ENCODE measurements at regions not wholly inside any gene's neighbourhood (a gene's known extent, or its start where the extent isn't known, plus 50 kb on each side); places are given as distances from the start of the nearest gene placed in this dataset.

DNA sequence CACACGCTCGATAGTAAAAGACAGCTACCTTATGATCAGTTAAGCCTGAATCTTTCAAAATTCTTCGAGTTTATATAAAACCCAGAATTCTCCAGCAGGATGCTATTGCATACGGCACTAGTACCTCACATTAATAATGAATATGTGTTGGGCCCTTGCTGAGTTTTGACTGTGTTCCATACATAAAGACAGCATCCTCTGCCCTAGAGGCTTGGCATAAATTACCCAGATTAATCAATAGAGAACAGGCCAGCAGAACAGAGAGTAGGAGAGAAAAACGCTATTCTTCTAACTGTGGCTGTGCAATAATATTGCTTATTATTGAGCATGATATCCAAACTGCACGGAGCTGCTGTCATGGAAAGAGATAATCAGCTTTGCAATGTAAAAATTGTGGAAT is 194.3 kb downstream of the SOX11 start:
- Mint-ChIP-seq H3K4me3 (no peak overlapping the region), H3K27ac (no peak overlapping the region), H3K27me3 (no peaks in the 10 kb centered on the region), H3K36me3 (ENCODE audit: low read depth) (no peaks in the 10 kb centered on the region), H3K9me3 (no peaks in the 10 kb centered on the region), H3K4me1 (no peaks in the 10 kb centered on the region)
- POLR2A ChIA-PET = no interaction called here
- intact Hi-C loops (cut with micrococcal nuclease) = no loop called here
- ATAC-seq (ENCODE audit: low read depth) (no peak), DNase-seq (no peak)
- CTCF ChIA-PET = no interaction called here
- TF ChIP-seq, protein P1, sequence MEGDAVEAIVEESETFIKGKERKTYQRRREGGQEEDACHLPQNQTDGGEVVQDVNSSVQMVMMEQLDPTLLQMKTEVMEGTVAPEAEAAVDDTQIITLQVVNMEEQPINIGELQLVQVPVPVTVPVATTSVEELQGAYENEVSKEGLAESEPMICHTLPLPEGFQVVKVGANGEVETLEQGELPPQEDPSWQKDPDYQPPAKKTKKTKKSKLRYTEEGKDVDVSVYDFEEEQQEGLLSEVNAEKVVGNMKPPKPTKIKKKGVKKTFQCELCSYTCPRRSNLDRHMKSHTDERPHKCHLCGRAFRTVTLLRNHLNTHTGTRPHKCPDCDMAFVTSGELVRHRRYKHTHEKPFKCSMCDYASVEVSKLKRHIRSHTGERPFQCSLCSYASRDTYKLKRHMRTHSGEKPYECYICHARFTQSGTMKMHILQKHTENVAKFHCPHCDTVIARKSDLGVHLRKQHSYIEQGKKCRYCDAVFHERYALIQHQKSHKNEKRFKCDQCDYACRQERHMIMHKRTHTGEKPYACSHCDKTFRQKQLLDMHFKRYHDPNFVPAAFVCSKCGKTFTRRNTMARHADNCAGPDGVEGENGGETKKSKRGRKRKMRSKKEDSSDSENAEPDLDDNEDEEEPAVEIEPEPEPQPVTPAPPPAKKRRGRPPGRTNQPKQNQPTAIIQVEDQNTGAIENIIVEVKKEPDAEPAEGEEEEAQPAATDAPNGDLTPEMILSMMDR (IDR thresholded peaks at IDR 0.05) = no peak

DNA sequence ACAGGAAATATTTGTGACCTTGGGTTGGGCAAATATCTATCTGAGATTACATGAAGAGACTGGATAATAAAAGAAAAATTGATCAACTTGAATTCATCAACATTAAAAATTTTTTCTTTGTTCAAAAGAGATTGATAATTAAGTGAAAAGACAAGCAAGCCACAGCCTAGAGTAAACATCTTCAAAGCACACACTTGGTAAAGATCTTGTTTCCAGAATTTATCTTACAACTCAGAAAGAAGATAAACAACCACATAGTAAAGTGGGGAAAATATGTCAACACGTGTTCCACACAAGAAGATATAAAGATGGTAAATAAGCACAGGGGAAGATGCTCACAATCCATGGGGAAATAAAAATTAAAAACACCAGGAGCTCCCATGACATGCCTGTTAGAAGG is 195.9 kb downstream of the SOX11 start:
- Mint-ChIP-seq H3K27me3 (no peaks in the 10 kb centered on the region), H3K4me1 (no peaks in the 10 kb centered on the region), H3K27ac (no peak overlapping the region), H3K4me3 (no peak overlapping the region), H3K36me3 (ENCODE audit: low read depth) (no peaks in the 10 kb centered on the region), H3K9me3 (no peaks in the 10 kb centered on the region)
- no peak for ATAC-seq (ENCODE audit: low read depth)
- DNase-seq = no peak
- intact Hi-C loops (cut with micrococcal nuclease) = no loop called here
- POLR2A ChIA-PET = no interaction called here
- CTCF ChIA-PET = no interaction called here
- TF ChIP-seq, protein P1 (IDR thresholded peaks at IDR 0.05) = no peak

DNA sequence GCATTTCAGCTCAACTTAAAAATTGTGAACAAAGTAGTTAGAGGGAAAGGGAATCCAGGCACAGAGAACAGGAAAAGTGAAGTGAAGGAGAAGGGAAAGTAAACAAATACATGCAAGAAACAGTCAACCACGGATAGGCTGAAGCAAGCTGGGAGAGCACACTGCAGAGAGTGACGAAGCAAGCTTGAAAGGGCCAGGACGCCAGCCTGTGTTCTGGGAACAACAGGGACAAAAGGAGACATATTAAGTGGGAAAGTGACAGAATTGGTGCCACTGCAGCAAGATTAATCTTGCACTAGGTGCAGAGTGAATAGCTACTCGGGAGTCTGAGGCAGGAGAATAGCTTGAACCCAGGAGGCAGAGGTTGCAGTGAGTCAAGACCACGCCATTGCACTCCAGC is 197.3 kb downstream of the SOX11 start:
- Mint-ChIP-seq H3K4me3 (no peak overlapping the region), H3K27me3 (no peaks in the 10 kb centered on the region), H3K4me1 (no peaks in the 10 kb centered on the region), H3K27ac (no peak overlapping the region), H3K9me3 (no peaks in the 10 kb centered on the region), H3K36me3 (ENCODE audit: low read depth) (no peaks in the 10 kb centered on the region)
- no peak for DNase-seq
- ATAC-seq (ENCODE audit: low read depth) = no peak
- ChIA-PET CTCF (no interaction called here), POLR2A (no interaction called here)
- intact Hi-C loops (cut with micrococcal nuclease) = no loop called here
- TF ChIP-seq, protein P1 (IDR thresholded peaks at IDR 0.05) = no peak

DNA sequence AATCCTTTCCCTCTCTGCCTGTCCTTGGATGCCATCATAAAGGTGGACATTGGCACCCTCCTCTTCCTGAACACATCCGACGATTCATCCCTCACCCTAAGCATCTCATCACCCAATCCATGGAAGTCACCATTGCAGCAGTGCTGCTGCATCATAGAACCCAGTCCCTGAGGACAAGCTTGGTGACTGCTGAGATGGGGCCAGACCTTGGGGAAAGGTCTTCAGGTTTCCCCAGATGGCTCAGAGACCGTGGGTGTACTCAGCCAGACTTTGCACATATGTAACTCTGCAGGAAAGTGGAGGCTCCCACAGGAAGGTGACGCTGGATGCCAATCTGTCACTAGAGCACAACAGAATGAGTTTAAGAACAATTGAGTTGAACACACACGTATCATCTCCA is 202.2 kb downstream of the SOX11 start:
- Mint-ChIP-seq H3K4me1 (no peaks in the 10 kb centered on the region), H3K36me3 (ENCODE audit: low read depth) (no peaks in the 10 kb centered on the region), H3K9me3 (no peaks in the 10 kb centered on the region), H3K4me3 (no peak overlapping the region), H3K27me3 (no peaks in the 10 kb centered on the region), H3K27ac (no peak overlapping the region)
- POLR2A ChIA-PET = no interaction called here
- DNase-seq = no peak
- no peak for ATAC-seq (ENCODE audit: low read depth)
- intact Hi-C loops (cut with micrococcal nuclease) = no loop called here
- CTCF ChIA-PET = no interaction called here
- TF ChIP-seq, protein P1 (IDR thresholded peaks at IDR 0.05) = no peak

DNA sequence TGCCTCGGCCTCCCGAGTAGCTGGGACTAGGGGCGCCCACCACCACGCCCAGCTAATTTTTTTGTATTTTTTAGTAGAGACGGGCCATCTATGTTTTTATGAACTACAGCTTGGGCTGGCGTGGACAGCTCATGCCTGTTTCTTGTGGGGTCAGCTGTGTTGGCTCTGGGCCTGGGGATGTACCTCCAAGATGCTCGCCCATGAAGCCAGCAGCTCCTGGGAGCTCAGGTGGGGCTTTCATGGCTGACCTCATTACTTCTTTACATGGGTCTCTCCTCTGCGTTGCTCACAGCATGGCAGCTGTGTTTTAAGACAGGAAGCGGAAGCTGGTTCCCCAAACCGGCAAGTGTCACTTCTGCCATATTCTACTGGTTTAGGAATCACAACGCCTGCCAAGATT is 203.1 kb downstream of the SOX11 start:
- ATAC-seq (ENCODE audit: low read depth) (no peak), DNase-seq (no peak)
- Mint-ChIP-seq H3K4me1 (no peaks in the 10 kb centered on the region), H3K4me3 (no peak overlapping the region), H3K36me3 (ENCODE audit: low read depth) (no peaks in the 10 kb centered on the region), H3K27ac (no peak overlapping the region), H3K9me3 (no peaks in the 10 kb centered on the region), H3K27me3 (no peaks in the 10 kb centered on the region)
- TF ChIP-seq, protein P1 (IDR thresholded peaks at IDR 0.05) = no peak
- POLR2A ChIA-PET = no interaction called here
- intact Hi-C loops (cut with micrococcal nuclease) = no loop called here
- CTCF ChIA-PET = no interaction called here

Measured in activated B cell treated with CpG ODN at 0.5 μM for 24 hours (primary cell).